ENCODE measurements at regions not wholly inside any gene's neighbourhood (a gene's known extent, or its start where the extent isn't known, plus 50 kb on each side); places are given as distances from the start of the nearest gene placed in this dataset.

GRCh38 chr17:77372444-77373298, 231.9 kb downstream of the SEC14L1 start (continued):
- TF ChIP-seq POLR2AphosphoS2 (IDR thresholded peaks at IDR 0.05; ENCODE audit: low read depth, low read length) (no peak), DDIT3 (CRISPR knock-in tag; IDR thresholded peaks at IDR 0.05) (no peak), POGZ (CRISPR knock-in tag; IDR thresholded peaks at IDR 0.05) (peak; percentile 76), TSC22D2 (CRISPR knock-in tag; IDR thresholded peaks at IDR 0.05; ENCODE audit: borderline replicate concordance) (peak; percentile 59; the same call in 1 of the 2 replicates), CREBL2 (CRISPR knock-in tag; IDR thresholded peaks at IDR 0.05; ENCODE audit: borderline replicate concordance) (peak; percentile 32; the same call in 1 of the 2 replicates), ZNF451 (CRISPR knock-in tag; IDR thresholded peaks at IDR 0.05) (no peak), ZNF792 (CRISPR knock-in tag; IDR thresholded peaks at IDR 0.05) (peak; percentile 88), ZNF121 (CRISPR knock-in tag; IDR thresholded peaks at IDR 0.05) (peak; percentile 61), MNT (IDR thresholded peaks at IDR 0.05) (peak; percentile 45; the same call in 1 of the 2 replicates), FOXP1 (IDR thresholded peaks at IDR 0.05) (no peak), FOXP1 (CRISPR knock-in tag; IDR thresholded peaks at IDR 0.05) (peak; percentile 44), HNF4A (CRISPR knock-in tag; IDR thresholded peaks at IDR 0.05) (peak; percentile 55; the same call in 1 of the 2 replicates), FOXA3 (CRISPR knock-in tag; IDR thresholded peaks at IDR 0.05) (peak; percentile 66), HNRNPK (IDR thresholded peaks at IDR 0.05; ENCODE audit: low read depth, low read length, poor library complexity, severe bottlenecking) (peak; percentile 65), BCLAF1 (IDR thresholded peaks at IDR 0.05) (no peak), ZMYM3 (CRISPR knock-in tag; IDR thresholded peaks at IDR 0.05) (peak; percentile 73), ZNF577 (CRISPR knock-in tag; IDR thresholded peaks at IDR 0.05; ENCODE audit: borderline replicate concordance, low read depth) (no peak), ZNF292 (CRISPR knock-in tag; IDR thresholded peaks at IDR 0.05; ENCODE audit: borderline replicate concordance, low read depth) (peak; percentile 86), DNMT1 (CRISPR knock-in tag; IDR thresholded peaks at IDR 0.05) (peak; percentile 39; the same call in 1 of the 2 replicates), ZNF136 (CRISPR knock-in tag; IDR thresholded peaks at IDR 0.05; ENCODE audit: low read depth) (no peak; the same call in 1 of the 2 replicates), ZNF614 (CRISPR knock-in tag; IDR thresholded peaks at IDR 0.05; ENCODE audit: borderline replicate concordance) (0 out of 2 replicates have a peak, but pooled peaks have one; percentile 89), ZNF263 (CRISPR knock-in tag; IDR thresholded peaks at IDR 0.05) (peak; percentile 82), CENPX (CRISPR knock-in tag; IDR thresholded peaks at IDR 0.05) (no peak), JUN (CRISPR knock-in tag; IDR thresholded peaks at IDR 0.05) (no peak)
- TF ChIP-seq, protein P1, sequence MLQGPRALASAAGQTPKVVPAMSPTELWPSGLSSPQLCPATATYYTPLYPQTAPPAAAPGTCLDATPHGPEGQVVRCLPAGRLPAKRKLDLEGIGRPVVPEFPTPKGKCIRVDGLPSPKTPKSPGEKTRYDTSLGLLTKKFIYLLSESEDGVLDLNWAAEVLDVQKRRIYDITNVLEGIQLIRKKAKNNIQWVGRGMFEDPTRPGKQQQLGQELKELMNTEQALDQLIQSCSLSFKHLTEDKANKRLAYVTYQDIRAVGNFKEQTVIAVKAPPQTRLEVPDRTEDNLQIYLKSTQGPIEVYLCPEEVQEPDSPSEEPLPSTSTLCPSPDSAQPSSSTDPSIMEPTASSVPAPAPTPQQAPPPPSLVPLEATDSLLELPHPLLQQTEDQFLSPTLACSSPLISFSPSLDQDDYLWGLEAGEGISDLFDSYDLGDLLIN (CRISPR knock-in tag; IDR thresholded peaks at IDR 0.05; ENCODE audit: borderline replicate concordance): 0 out of 2 replicates have a peak, but pooled peaks have one; percentile 24

Measured in HepG2 (cell line).